HG03432 (cell line): ENCODE measurements at regions not wholly inside any gene's neighbourhood (a gene's known extent, or its start where the extent isn't known, plus 50 kb on each side); places are given as distances from the start of the nearest gene placed in this dataset.
A peak's percentile ranks its signal among the peaks of the same experiment; 100 is the strongest.

Experiments used
- ATAC-seq: cut with Tn5 transposase; IDR thresholded peaks from one replicate; pipeline ENCODE4 v1.9.1; 2021; ENCODE audit warnings: mild to moderate bottlenecking, moderate library complexity; ENCODE audit not compliant: unreplicated experiment

- no peak for ATAC-seq
These were observed 55.2 kb upstream of the IL12B start for GRCh38 chr5:159385536-159385935.

GRCh38 chr5:159386028-159386711 is 55.9 kb upstream of the IL12B start:
- no peak for ATAC-seq

GRCh38 chr5:159392871-159393270 is 62.6 kb upstream of the IL12B start:
- no peak for ATAC-seq

- no peak for ATAC-seq
These were observed 63.6 kb upstream of the IL12B start for GRCh38 chr5:159393854-159394274.

- no peak for ATAC-seq
These were observed 64.9 kb upstream of the IL12B start for GRCh38 chr5:159395202-159395601.

GRCh38 chr5:159398936-159399335 is 68.6 kb upstream of the IL12B start:
- ATAC-seq = no peak

GRCh38 chr5:159400476-159400875 is 70.2 kb upstream of the IL12B start:
- no peak for ATAC-seq

- no peak for ATAC-seq
These were observed 72.0 kb upstream of the IL12B start for GRCh38 chr5:159402311-159402710.

- ATAC-seq = no peak
These were observed 72.6 kb upstream of the IL12B start for GRCh38 chr5:159402856-159403255.

GRCh38 chr5:159403906-159404681 is 73.8 kb upstream of the IL12B start:
- no peak for ATAC-seq

GRCh38 chr5:159405611-159406031 is 75.3 kb upstream of the IL12B start:
- ATAC-seq = peak; percentile 70

GRCh38 chr5:159406571-159406970 is 76.3 kb upstream of the IL12B start:
- ATAC-seq = no peak

- peak; percentile 57 for ATAC-seq
These were observed 79.5 kb upstream of the IL12B start for GRCh38 chr5:159409801-159410200.

GRCh38 chr5:159410480-159410879 is 80.2 kb upstream of the IL12B start:
- no peak for ATAC-seq

GRCh38 chr5:159411115-159411514 is 80.8 kb upstream of the IL12B start:
- no peak for ATAC-seq

- peak; percentile 65 for ATAC-seq
These were observed 82.2 kb upstream of the IL12B start for GRCh38 chr5:159412284-159413046.

- peak; percentile 31 for ATAC-seq
These were observed 83.7 kb upstream of the IL12B start for GRCh38 chr5:159414021-159414420.

GRCh38 chr5:159415301-159415937 is 85.1 kb upstream of the IL12B start:
- no peak for ATAC-seq

GRCh38 chr5:159416438-159416837 is 86.2 kb upstream of the IL12B start:
- no peak for ATAC-seq

- no peak for ATAC-seq
These were observed 86.9 kb upstream of the IL12B start for GRCh38 chr5:159417170-159417569.

- no peak for ATAC-seq
These were observed 89.3 kb upstream of the IL12B start for GRCh38 chr5:159419576-159419975.
